ENCODE measurements at regions not wholly inside any gene's neighbourhood (a gene's known extent, or its start where the extent isn't known, plus 50 kb on each side); places are given as distances from the start of the nearest gene placed in this dataset.
"Not testable (repeated sequence)": the region's sequence is repeated elsewhere in the genome, so short reads cannot be mapped to it uniquely, and the experiment has no call there.

DNA sequence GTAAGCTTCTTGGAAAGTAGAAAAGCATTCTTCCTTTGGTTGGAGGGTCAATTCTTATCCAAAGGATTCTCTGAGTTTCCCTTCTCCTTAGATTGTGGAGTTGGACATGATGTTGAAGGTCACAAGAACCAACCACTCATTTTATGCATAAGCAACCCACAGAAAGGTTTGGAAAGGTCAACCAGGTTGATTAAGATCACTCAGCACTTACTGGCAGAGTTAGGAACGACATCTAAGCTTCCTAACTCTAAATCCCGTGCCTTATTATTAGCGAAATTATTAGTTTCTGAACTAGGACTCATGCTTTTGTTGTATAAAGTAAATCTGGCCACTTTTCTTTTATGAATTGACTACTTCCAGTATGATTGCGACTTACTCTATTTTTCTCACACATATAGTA is 137.0 kb upstream of the MINDY3 start:
- H3K4me3 ChIP-seq (ENCODE audit: low read length) = no peak overlapping the region
- no peak for DNase-seq (ENCODE audit: low read depth)
- TF ChIP-seq, protein P1, sequence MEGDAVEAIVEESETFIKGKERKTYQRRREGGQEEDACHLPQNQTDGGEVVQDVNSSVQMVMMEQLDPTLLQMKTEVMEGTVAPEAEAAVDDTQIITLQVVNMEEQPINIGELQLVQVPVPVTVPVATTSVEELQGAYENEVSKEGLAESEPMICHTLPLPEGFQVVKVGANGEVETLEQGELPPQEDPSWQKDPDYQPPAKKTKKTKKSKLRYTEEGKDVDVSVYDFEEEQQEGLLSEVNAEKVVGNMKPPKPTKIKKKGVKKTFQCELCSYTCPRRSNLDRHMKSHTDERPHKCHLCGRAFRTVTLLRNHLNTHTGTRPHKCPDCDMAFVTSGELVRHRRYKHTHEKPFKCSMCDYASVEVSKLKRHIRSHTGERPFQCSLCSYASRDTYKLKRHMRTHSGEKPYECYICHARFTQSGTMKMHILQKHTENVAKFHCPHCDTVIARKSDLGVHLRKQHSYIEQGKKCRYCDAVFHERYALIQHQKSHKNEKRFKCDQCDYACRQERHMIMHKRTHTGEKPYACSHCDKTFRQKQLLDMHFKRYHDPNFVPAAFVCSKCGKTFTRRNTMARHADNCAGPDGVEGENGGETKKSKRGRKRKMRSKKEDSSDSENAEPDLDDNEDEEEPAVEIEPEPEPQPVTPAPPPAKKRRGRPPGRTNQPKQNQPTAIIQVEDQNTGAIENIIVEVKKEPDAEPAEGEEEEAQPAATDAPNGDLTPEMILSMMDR (IDR thresholded peaks at IDR 0.05; ENCODE audit: insufficient read depth, low read depth, low read length, missing control alignments) = no peak

DNA sequence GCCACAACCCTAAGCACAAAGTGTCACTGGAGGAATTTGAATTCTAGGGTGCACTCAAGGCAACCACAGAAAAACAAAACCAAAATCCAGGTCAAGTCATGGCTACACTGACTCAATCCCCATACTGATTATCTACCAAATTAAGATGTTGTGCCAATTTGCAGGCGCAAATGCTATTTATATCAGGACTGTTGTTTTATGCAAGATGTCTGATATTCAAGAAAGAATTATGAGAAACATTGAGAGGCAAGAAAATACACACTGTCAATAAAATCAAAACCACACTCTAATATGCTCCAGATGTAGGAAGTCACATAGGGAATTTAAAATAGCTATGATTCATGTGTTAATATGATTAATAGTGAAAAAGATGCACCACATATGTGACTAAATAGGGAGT is 141.3 kb upstream of the MINDY3 start:
- no peak for DNase-seq (ENCODE audit: low read depth)
- H3K4me3 ChIP-seq (ENCODE audit: low read length) = no peak overlapping the region

DNA sequence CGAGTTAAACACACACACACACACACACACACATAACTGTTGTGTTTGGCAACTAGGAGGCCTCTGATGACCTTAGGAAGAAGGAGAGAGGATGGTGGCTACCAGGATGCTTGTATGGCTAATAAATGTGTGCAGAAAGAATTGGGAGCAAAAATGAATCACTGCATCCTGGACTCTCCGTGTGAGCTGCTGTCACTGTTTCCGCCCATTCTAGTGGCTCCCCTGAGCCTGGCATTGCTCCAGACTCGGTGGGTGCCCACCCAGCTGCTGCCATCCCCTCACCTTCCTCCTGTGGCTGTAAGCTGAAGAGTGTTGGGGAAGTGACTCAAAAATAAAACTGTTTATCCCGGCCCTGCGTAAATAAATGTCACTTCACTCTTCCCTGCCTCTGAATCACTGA is 149.5 kb upstream of the MINDY3 start:
- no peak for DNase-seq (ENCODE audit: low read depth)
- no peak overlapping the region for H3K4me3 ChIP-seq (ENCODE audit: low read length)
- TF ChIP-seq, protein P1 (IDR thresholded peaks at IDR 0.05; ENCODE audit: insufficient read depth, low read depth, low read length, missing control alignments) = no peak

More for the DNA sequence above, 141.3 kb upstream of the MINDY3 start:
- TF ChIP-seq, protein P1 (IDR thresholded peaks at IDR 0.05; ENCODE audit: insufficient read depth, low read depth, low read length, missing control alignments) = no peak

DNA sequence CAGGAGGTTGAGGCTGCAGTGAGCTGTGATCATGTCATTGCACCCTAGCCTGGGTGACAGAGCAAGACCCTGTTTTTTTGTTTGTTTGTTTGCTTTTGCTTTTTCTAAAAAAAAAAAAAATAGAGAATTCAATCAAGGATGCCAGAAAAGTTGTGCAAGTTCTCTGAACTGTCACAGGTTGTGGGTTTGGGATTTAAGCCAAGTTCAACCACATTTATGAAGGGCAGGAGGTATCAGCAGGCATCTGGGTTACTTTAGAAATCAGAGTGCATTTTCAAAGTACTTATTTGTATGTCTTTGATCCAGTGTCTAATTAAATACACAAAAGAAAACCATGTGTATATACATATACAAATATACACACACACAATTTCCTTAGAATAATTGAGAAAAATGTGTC is 151.2 kb upstream of the MINDY3 start:
- no peak overlapping the region for H3K4me3 ChIP-seq (ENCODE audit: low read length)
- peak; percentile 1 for DNase-seq (ENCODE audit: low read depth)
- TF ChIP-seq, protein P1 (IDR thresholded peaks at IDR 0.05; ENCODE audit: insufficient read depth, low read depth, low read length, missing control alignments) = no peak

DNA sequence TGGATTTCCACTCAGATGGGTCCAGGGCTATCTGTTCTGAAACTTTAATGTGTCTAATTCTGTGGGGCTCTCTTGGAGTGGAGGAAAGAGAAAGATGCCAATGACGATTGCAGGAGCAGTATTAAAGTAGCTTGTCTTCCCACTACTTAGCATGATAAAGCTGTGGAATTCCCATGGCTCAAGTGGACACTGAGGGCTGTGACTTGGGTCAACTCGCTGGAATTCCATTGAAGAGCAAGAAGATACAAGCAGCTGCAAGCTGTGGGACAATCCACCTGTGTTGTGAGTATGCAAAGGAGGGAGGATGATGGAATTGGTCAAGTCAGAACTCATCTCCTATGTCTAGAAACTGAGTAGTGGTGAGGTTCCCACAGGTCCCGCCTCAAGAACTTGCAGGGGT is 154.2 kb upstream of the MINDY3 start:
- no peak for DNase-seq (ENCODE audit: low read depth)
- no peak overlapping the region for H3K4me3 ChIP-seq (ENCODE audit: low read length)
- TF ChIP-seq, protein P1 (IDR thresholded peaks at IDR 0.05; ENCODE audit: insufficient read depth, low read depth, low read length, missing control alignments) = no peak

DNA sequence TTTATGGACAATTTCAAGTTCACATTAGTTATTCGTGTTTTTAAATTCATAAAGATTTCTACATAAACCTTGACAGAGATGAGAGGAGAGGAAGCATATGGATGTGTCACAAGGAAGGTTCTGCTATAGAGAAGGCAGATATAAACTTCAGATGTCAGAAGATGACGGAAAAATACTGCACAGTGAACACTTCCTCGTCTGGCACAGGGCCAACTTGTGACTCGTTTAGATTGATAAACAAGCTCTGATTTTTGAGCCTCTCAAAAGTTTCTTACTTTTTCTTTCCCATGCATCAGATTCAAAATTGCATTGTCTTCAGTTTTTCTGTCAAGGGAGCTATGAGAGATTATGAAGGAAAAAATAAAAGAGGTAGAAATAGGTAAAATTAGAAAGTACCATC is 156.4 kb upstream of the MINDY3 start:
- H3K4me3 ChIP-seq (ENCODE audit: low read length) = no peak overlapping the region
- DNase-seq (ENCODE audit: low read depth) = no peak
- TF ChIP-seq, protein P1 (IDR thresholded peaks at IDR 0.05; ENCODE audit: insufficient read depth, low read depth, low read length, missing control alignments) = no peak

DNA sequence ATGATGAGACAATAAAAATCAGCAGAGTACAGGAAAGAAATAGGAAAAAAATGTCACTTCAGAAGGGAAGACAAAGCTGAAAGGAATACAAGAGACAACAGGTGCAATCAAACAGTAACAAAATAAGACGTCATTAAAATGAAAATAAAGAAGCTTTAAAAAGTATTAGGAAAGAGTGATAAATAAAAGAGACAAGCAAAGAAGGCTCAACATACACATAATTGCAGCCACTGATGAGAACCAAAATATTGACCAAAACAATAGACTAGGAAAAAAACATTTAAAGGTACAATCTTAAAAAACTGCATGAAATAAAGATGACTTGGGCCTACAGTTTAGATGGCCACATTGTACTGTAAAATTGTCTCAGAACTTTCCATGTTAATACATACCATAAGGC is 160.5 kb upstream of the MINDY3 start:
- TF ChIP-seq, protein P1 (IDR thresholded peaks at IDR 0.05; ENCODE audit: insufficient read depth, low read depth, low read length, missing control alignments) = no peak
- H3K4me3 ChIP-seq (ENCODE audit: low read length) = no peak overlapping the region
- no peak for DNase-seq (ENCODE audit: low read depth)

DNA sequence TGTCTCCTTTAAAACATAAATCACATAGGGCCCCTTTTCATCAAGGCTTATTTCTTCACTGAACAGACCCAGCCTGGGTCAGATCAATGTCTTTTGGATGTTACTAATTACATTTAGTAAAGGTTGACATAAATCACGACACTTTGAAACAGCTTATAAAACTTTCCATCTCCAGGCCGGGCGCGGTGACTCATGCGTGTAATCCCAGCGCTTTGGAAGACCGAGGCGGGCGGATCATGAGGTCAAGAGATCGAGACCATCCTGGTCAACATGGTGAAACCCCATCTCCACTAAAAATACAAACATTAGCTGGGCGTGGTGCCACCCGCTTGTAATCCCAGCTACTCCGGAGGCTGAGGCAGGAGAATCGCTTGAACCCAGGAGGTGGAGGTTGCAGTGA is 166.5 kb upstream of the MINDY3 start:
- not testable (repeated sequence) for DNase-seq (ENCODE audit: low read depth)

More for the DNA sequence above, 166.5 kb upstream of the MINDY3 start:
- not testable (repeated sequence) for H3K4me3 ChIP-seq (ENCODE audit: low read length)
